Thyroid gland (tissue), 4 donors: ENCODE measurements at regions not wholly inside any gene's neighbourhood (a gene's known extent, or its start where the extent isn't known, plus 50 kb on each side); places are given as distances from the start of the nearest gene placed in this dataset.

Source experiments
- POLR2A ChIP-seq, 2 donors: fragments of 450-650 bp; IDR thresholded peaks; one replicate each; pipeline ENCODE4 v1.6.1; 2017; ENCODE audit warnings: antibody characterized with exemption in 2 of 2, mild to moderate bottlenecking in 2 of 2, moderate library complexity in 1 of 2
- TF ChIP-seq, protein P1 (sequence below), 6 experiments: fragments of 200-600 bp in 3 of 6; fragments of 450-650 bp in 3 of 6; sonication (generic) in 3 of 6; IDR thresholded peaks; one replicate each; pipeline ENCODE4 v1.5.1; 2016 to 2019; ENCODE audit warnings: antibody characterized with exemption in 6 of 6, mild to moderate bottlenecking in 2 of 6, inconsistent platforms in 1 of 6, moderate library complexity in 1 of 6

DNA sequence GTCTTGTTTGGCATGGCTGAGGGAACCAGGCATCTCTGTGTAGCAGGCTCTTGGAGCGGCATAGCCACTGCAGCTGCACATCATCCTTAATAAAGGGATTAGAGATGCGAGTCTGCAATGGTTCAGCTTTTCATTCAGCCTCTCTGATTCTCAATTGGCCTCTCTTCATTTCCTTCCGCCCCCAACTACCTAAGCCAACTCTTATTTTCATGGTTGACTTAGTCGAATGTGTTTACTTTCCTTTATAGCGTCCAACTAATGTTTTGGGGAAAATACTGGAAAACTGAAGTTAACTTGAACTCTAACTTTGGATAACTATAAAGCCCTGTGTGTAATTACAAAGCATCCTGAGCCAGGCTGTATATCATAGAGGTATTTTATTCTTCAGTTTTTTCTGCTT lies 202.2 kb upstream of the KIAA1217 start:
- TF ChIP-seq, protein P1, sequence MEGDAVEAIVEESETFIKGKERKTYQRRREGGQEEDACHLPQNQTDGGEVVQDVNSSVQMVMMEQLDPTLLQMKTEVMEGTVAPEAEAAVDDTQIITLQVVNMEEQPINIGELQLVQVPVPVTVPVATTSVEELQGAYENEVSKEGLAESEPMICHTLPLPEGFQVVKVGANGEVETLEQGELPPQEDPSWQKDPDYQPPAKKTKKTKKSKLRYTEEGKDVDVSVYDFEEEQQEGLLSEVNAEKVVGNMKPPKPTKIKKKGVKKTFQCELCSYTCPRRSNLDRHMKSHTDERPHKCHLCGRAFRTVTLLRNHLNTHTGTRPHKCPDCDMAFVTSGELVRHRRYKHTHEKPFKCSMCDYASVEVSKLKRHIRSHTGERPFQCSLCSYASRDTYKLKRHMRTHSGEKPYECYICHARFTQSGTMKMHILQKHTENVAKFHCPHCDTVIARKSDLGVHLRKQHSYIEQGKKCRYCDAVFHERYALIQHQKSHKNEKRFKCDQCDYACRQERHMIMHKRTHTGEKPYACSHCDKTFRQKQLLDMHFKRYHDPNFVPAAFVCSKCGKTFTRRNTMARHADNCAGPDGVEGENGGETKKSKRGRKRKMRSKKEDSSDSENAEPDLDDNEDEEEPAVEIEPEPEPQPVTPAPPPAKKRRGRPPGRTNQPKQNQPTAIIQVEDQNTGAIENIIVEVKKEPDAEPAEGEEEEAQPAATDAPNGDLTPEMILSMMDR (IDR thresholded peaks at IDR 0.05): no peak
- no peak for TF ChIP-seq POLR2A (IDR thresholded peaks at IDR 0.05)
